ENCODE measurements at regions not wholly inside any gene's neighbourhood (a gene's known extent, or its start where the extent isn't known, plus 50 kb on each side); places are given as distances from the start of the nearest gene placed in this dataset.

DNA sequence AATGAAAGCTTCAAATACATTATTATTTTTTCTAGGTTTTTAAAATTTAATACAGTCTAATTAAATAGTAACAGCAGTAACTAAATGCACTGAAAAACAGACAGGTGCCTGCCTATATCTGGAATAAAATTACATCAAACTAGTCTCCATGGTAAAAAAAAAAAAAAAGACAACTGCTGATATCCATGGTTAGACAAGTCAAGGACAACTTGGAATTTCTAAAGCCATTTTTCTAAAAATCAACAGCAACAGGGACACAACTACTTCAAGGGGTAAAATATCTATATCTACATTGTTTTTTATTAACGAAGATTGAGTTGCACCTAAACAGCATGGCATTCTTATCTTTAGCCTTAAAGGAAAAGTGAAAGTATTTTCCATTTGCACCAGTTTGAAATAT lies 74.7 kb upstream of the VPREB1 start:
- Histone ChIP-seq H3K4me3 (ENCODE audit: insufficient read depth, low read depth, low read length, poor library complexity, severe bottlenecking) (no peak overlapping the region), H3K4me1 (ENCODE audit: control insufficient read depth, insufficient read depth, low read length, poor library complexity, severe bottlenecking) (no peaks in the 10 kb centered on the region), H3K36me3 (ENCODE audit: control insufficient read depth, insufficient read depth, low read length) (no peaks in the 10 kb centered on the region), H3K27me3 (replicated peaks; ENCODE audit: control insufficient read depth, insufficient read depth, low read length, poor library complexity, severe bottlenecking) (no peaks in the 10 kb centered on the region), H3K27ac (ENCODE audit: insufficient read depth, low read length, poor library complexity, severe bottlenecking) (no peak overlapping the region), H3K9me3 (ENCODE audit: control insufficient read depth, low read length) (no peaks in the 10 kb centered on the region)
- DNase-seq = no peak

GRCh38 chr22:22168941-22169867 lies 75.4 kb upstream of the VPREB1 start:
- Histone ChIP-seq H3K27ac (ENCODE audit: insufficient read depth, low read length, poor library complexity, severe bottlenecking) (no peak overlapping the region), H3K4me3 (ENCODE audit: insufficient read depth, low read depth, low read length, poor library complexity, severe bottlenecking) (no peak overlapping the region), H3K4me1 (ENCODE audit: control insufficient read depth, insufficient read depth, low read length, poor library complexity, severe bottlenecking) (no peaks in the 10 kb centered on the region), H3K27me3 (replicated peaks; ENCODE audit: control insufficient read depth, insufficient read depth, low read length, poor library complexity, severe bottlenecking) (no peaks in the 10 kb centered on the region), H3K36me3 (ENCODE audit: control insufficient read depth, insufficient read depth, low read length) (no peaks in the 10 kb centered on the region), H3K9me3 (ENCODE audit: control insufficient read depth, low read length) (no peaks in the 10 kb centered on the region)
- DNase-seq = no peak

GRCh38 chr22:22168190-22168940 lies 76.2 kb upstream of the VPREB1 start:
- Histone ChIP-seq H3K36me3 (ENCODE audit: control insufficient read depth, insufficient read depth, low read length) (no peaks in the 10 kb centered on the region), H3K4me3 (ENCODE audit: insufficient read depth, low read depth, low read length, poor library complexity, severe bottlenecking) (peak overlapping the region; percentile 38), H3K9me3 (ENCODE audit: control insufficient read depth, low read length) (no peaks in the 10 kb centered on the region), H3K27ac (ENCODE audit: insufficient read depth, low read length, poor library complexity, severe bottlenecking) (no peak overlapping the region), H3K27me3 (replicated peaks; ENCODE audit: control insufficient read depth, insufficient read depth, low read length, poor library complexity, severe bottlenecking) (no peaks in the 10 kb centered on the region), H3K4me1 (ENCODE audit: control insufficient read depth, insufficient read depth, low read length, poor library complexity, severe bottlenecking) (no peaks in the 10 kb centered on the region)
- no peak for DNase-seq

- Histone ChIP-seq H3K9me3 (ENCODE audit: control insufficient read depth, low read length) (no peaks in the 10 kb centered on the region), H3K27ac (ENCODE audit: insufficient read depth, low read length, poor library complexity, severe bottlenecking) (no peak overlapping the region), H3K4me3 (ENCODE audit: insufficient read depth, low read depth, low read length, poor library complexity, severe bottlenecking) (peak overlapping the region; percentile 38), H3K36me3 (ENCODE audit: control insufficient read depth, insufficient read depth, low read length) (no peaks in the 10 kb centered on the region), H3K4me1 (ENCODE audit: control insufficient read depth, insufficient read depth, low read length, poor library complexity, severe bottlenecking) (no peaks in the 10 kb centered on the region), H3K27me3 (replicated peaks; ENCODE audit: control insufficient read depth, insufficient read depth, low read length, poor library complexity, severe bottlenecking) (no peaks in the 10 kb centered on the region)
- DNase-seq = no peak
These were observed 76.8 kb upstream of the VPREB1 start for GRCh38 chr22:22167791-22168189.

- H3K9me3 ChIP-seq (ENCODE audit: control insufficient read depth, low read length) = no peaks in the 10 kb centered on the region
- H3K4me1 ChIP-seq (ENCODE audit: control insufficient read depth, insufficient read depth, low read length, poor library complexity, severe bottlenecking) = no peaks in the 10 kb centered on the region
- H3K27ac ChIP-seq (ENCODE audit: insufficient read depth, low read length, poor library complexity, severe bottlenecking) = no peak overlapping the region
- no peaks in the 10 kb centered on the region for H3K27me3 ChIP-seq (replicated peaks; ENCODE audit: control insufficient read depth, insufficient read depth, low read length, poor library complexity, severe bottlenecking)
- no peaks in the 10 kb centered on the region for H3K36me3 ChIP-seq (ENCODE audit: control insufficient read depth, insufficient read depth, low read length)
- no peak for DNase-seq
- H3K4me3 ChIP-seq (ENCODE audit: insufficient read depth, low read depth, low read length, poor library complexity, severe bottlenecking) = no peak overlapping the region
These were observed 77.5 kb upstream of the VPREB1 start for GRCh38 chr22:22166941-22167713.

DNA sequence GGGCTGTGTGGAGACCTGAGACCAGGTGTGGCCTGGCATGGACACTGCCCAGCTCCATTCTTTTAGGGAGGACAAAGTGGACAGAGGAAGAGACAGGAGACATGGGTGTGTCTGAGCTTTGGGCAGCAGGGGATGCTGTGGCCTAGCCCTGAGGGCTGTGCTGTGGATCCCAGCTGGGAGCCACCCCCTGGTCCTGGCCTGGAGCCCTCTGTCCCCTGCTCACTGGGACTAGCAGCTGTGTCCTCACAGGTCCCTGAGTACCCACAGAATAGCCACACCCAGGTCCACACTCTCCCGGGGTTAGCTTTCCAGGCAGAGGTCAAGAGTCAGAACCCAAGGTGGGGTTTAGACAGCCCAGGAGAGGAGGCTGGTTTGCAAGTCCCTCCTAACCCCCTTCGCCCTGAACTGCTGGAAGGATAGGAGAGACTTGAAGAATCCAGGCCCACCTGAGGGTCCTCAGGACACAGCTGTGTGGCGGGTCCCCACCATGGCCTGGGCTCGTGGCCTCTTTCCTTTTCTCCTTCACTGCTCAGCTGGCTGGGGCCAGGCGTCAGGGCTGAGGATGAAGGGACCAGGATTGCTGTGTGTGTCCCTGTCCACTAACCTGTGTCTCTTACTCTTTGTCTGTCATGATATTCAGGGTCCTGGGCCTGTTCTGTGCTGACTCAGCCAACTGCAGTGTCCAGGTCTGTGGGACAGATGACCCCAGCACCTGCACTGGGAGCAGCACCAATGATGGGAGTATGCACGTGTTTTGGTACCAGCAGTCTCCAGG lies 78.5 kb upstream of the VPREB1 start:
- H3K27ac ChIP-seq (ENCODE audit: insufficient read depth, low read length, poor library complexity, severe bottlenecking) = no peak overlapping the region
- no peaks in the 10 kb centered on the region for H3K36me3 ChIP-seq (ENCODE audit: control insufficient read depth, insufficient read depth, low read length)
- H3K4me1 ChIP-seq (ENCODE audit: control insufficient read depth, insufficient read depth, low read length, poor library complexity, severe bottlenecking) = no peaks in the 10 kb centered on the region
- H3K4me3 ChIP-seq (ENCODE audit: insufficient read depth, low read depth, low read length, poor library complexity, severe bottlenecking) = no peak overlapping the region
- H3K9me3 ChIP-seq (ENCODE audit: control insufficient read depth, low read length) = no peaks in the 10 kb centered on the region
- no peaks in the 10 kb centered on the region for H3K27me3 ChIP-seq (replicated peaks; ENCODE audit: control insufficient read depth, insufficient read depth, low read length, poor library complexity, severe bottlenecking)
- no peak for DNase-seq

GRCh38 chr22:22164541-22165272 lies 79.9 kb upstream of the VPREB1 start:
- Histone ChIP-seq H3K27ac (ENCODE audit: insufficient read depth, low read length, poor library complexity, severe bottlenecking) (no peak overlapping the region), H3K4me1 (ENCODE audit: control insufficient read depth, insufficient read depth, low read length, poor library complexity, severe bottlenecking) (no peaks in the 10 kb centered on the region), H3K9me3 (ENCODE audit: control insufficient read depth, low read length) (no peaks in the 10 kb centered on the region), H3K36me3 (ENCODE audit: control insufficient read depth, insufficient read depth, low read length) (no peaks in the 10 kb centered on the region), H3K27me3 (replicated peaks; ENCODE audit: control insufficient read depth, insufficient read depth, low read length, poor library complexity, severe bottlenecking) (no peaks in the 10 kb centered on the region), H3K4me3 (ENCODE audit: insufficient read depth, low read depth, low read length, poor library complexity, severe bottlenecking) (no peak overlapping the region)
- DNase-seq = no peak

- Histone ChIP-seq H3K36me3 (ENCODE audit: control insufficient read depth, insufficient read depth, low read length) (no peaks in the 10 kb centered on the region), H3K27me3 (replicated peaks; ENCODE audit: control insufficient read depth, insufficient read depth, low read length, poor library complexity, severe bottlenecking) (no peaks in the 10 kb centered on the region)
- DNase-seq = no peak
These were observed 82.4 kb upstream of the VPREB1 start for GRCh38 chr22:22161924-22162851.

More at GRCh38 chr22:22161924-22162851, 82.4 kb upstream of the VPREB1 start:
- Histone ChIP-seq H3K4me3 (ENCODE audit: insufficient read depth, low read depth, low read length, poor library complexity, severe bottlenecking) (no peak overlapping the region), H3K27ac (ENCODE audit: insufficient read depth, low read length, poor library complexity, severe bottlenecking) (no peak overlapping the region), H3K4me1 (ENCODE audit: control insufficient read depth, insufficient read depth, low read length, poor library complexity, severe bottlenecking) (no peaks in the 10 kb centered on the region), H3K9me3 (ENCODE audit: control insufficient read depth, low read length) (no peaks in the 10 kb centered on the region)

Data from effector memory CD4-positive, alpha-beta T cell (primary cell).